ENCODE measurements at regions not wholly inside any gene's neighbourhood (a gene's known extent, or its start where the extent isn't known, plus 50 kb on each side); places are given as distances from the start of the nearest gene placed in this dataset.

GRCh38 chr13:40388617-40389016 is 277.8 kb downstream of the FOXO1 start:
- no peak for DNase-seq (ENCODE audit: low spot score)

GRCh38 chr13:40389081-40389641 is 277.3 kb downstream of the FOXO1 start:
- no peak for DNase-seq (ENCODE audit: low spot score)

GRCh38 chr13:40390401-40390916 is 276.0 kb downstream of the FOXO1 start:
- no peak for DNase-seq (ENCODE audit: low spot score)

- DNase-seq (ENCODE audit: low spot score) = no peak
These were observed 274.7 kb downstream of the FOXO1 start for GRCh38 chr13:40391788-40392187.

- no peak for DNase-seq (ENCODE audit: low spot score)
These were observed 272.0 kb downstream of the FOXO1 start for GRCh38 chr13:40394304-40394985.

- no peak for DNase-seq (ENCODE audit: low spot score)
These were observed 268.4 kb downstream of the FOXO1 start for GRCh38 chr13:40398065-40398464.

GRCh38 chr13:40399756-40400155 is 266.7 kb downstream of the FOXO1 start:
- no peak for DNase-seq (ENCODE audit: low spot score)

GRCh38 chr13:40401911-40402776 is 264.3 kb downstream of the FOXO1 start:
- DNase-seq (ENCODE audit: low spot score) = peak; percentile 91

GRCh38 chr13:40402931-40403431 is 263.5 kb downstream of the FOXO1 start:
- DNase-seq (ENCODE audit: low spot score) = no peak

GRCh38 chr13:40403509-40404241 is 262.8 kb downstream of the FOXO1 start:
- no peak for DNase-seq (ENCODE audit: low spot score)

- no peak for DNase-seq (ENCODE audit: low spot score)
These were observed 262.0 kb downstream of the FOXO1 start for GRCh38 chr13:40404407-40404806.

GRCh38 chr13:40404967-40405716 is 261.3 kb downstream of the FOXO1 start:
- DNase-seq (ENCODE audit: low spot score) = no peak

- no peak for DNase-seq (ENCODE audit: low spot score)
These were observed 259.9 kb downstream of the FOXO1 start for GRCh38 chr13:40406405-40407120.

- no peak for DNase-seq (ENCODE audit: low spot score)
These were observed 258.9 kb downstream of the FOXO1 start for GRCh38 chr13:40407567-40407966.

GRCh38 chr13:40408602-40409001 is 257.8 kb downstream of the FOXO1 start:
- DNase-seq (ENCODE audit: low spot score) = no peak

GRCh38 chr13:40409278-40409677 is 257.2 kb downstream of the FOXO1 start:
- no peak for DNase-seq (ENCODE audit: low spot score)

- no peak for DNase-seq (ENCODE audit: low spot score)
These were observed 256.1 kb downstream of the FOXO1 start for GRCh38 chr13:40410315-40410714.

GRCh38 chr13:40420160-40420740 is 246.2 kb downstream of the FOXO1 start:
- no peak for DNase-seq (ENCODE audit: low spot score)

- no peak for DNase-seq (ENCODE audit: low spot score)
These were observed 243.7 kb downstream of the FOXO1 start for GRCh38 chr13:40422588-40423235.

- no peak for DNase-seq (ENCODE audit: low spot score)
These were observed 238.1 kb downstream of the FOXO1 start for GRCh38 chr13:40428354-40428753.
